ENCODE measurements at regions not wholly inside any gene's neighbourhood (a gene's known extent, or its start where the extent isn't known, plus 50 kb on each side); places are given as distances from the start of the nearest gene placed in this dataset.

- Mint-ChIP-seq H3K4me3 (no peak overlapping the region), H3K36me3 (ENCODE audit: low read depth) (no peaks in the 10 kb centered on the region), H3K27ac (no peak overlapping the region), H3K9me3 (ENCODE audit: low read depth) (no peaks in the 10 kb centered on the region), H3K27me3 (no peaks in the 10 kb centered on the region), H3K4me1 (no peaks in the 10 kb centered on the region)
- DNase-seq (no peak), ATAC-seq (no peak)
- intact Hi-C loops (cut with DNase I, micrococcal nuclease), result no loop called here
- CTCF ChIA-PET, result no interaction called here
- POLR2A ChIA-PET, result no interaction called here
These were observed 100.0 kb downstream of the CCDC34 start for GRCh38 chr11:27263046-27263445.

DNA sequence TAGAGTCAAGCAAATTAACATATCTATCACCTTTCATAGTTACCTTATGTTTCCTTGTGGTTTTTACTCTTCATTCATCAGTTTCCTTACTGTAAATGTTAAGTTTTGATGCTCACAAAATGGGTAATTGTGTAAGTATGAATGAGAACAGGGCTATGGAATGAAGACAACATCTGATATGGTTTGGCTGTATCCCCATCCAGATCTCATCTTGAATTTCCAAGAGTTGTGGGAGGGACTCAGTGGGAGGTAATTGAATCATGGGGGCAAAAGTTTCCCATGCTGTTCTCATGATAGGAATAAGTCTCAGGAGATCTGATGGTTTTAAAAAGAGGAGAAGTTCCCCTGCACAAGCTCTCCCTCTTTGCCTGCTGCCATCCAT is 107.6 kb downstream of the CCDC34 start:
- ChIA-PET POLR2A (no interaction called here), CTCF (no interaction called here)
- intact Hi-C loops (cut with DNase I, micrococcal nuclease), result no loop called here
- Mint-ChIP-seq H3K27ac (no peak overlapping the region), H3K4me1 (no peaks in the 10 kb centered on the region), H3K36me3 (ENCODE audit: low read depth) (no peaks in the 10 kb centered on the region), H3K4me3 (no peak overlapping the region), H3K9me3 (ENCODE audit: low read depth) (no peaks in the 10 kb centered on the region), H3K27me3 (peaks cover 24% of the 10 kb centered on the region)
- DNase-seq (no peak), ATAC-seq (no peak)

DNA sequence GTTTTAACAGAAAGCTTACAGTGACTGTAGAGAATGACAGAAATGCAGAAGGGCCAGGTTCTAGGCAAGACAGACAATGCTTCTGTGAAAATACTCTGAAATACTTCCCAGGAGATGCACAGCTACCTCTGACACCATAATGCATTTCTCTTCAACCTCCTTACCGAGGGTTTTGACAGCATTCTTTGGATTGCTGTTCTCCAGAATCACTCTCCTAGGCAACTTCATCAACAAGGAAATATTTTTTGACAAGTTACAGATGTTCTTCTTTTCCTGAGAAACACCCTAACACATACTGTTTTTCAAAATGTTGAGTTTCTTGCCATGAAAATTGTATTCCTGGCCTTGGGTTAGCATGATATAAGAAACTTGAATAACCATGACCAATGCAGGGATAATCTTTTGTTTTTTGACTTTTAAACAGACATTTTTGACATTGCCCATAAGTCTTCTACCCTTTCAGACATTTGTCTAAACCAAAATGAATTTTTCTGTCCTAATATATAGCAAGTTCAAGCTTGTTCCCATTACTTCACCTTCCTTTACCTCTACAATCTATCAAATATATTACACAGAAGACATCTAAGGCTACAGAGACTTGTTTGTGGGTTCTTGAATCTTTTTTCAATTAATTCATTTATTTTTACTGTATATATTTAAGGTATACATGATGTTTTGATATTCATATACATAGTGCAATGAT is 108.1 kb downstream of the CCDC34 start:
- H3K4me3 Mint-ChIP-seq, result no peak overlapping the region
- CTCF ChIA-PET, result interaction anchor here (0.8 kb wide), 1 partner anchor 29 kb away, joined by 3 read pairs; no protein-coding TSS in a partner anchor
- no peak for ATAC-seq
- H3K27ac Mint-ChIP-seq, result no peak overlapping the region
- no peak for DNase-seq
- intact Hi-C loops (cut with DNase I, micrococcal nuclease), result no loop called here
- peaks cover 25% of the 10 kb centered on the region for H3K27me3 Mint-ChIP-seq
- H3K9me3 Mint-ChIP-seq (ENCODE audit: low read depth), result no peaks in the 10 kb centered on the region
- H3K4me1 Mint-ChIP-seq, result no peaks in the 10 kb centered on the region
- POLR2A ChIA-PET, result no interaction called here
- no peaks in the 10 kb centered on the region for H3K36me3 Mint-ChIP-seq (ENCODE audit: low read depth)

GRCh38 chr11:27253224-27253623 is 109.8 kb downstream of the CCDC34 start:
- peaks cover 25% of the 10 kb centered on the region for H3K27me3 Mint-ChIP-seq
- no peak overlapping the region for H3K4me3 Mint-ChIP-seq
- CTCF ChIA-PET, result no interaction called here
- H3K9me3 Mint-ChIP-seq (ENCODE audit: low read depth), result no peaks in the 10 kb centered on the region
- no peak for DNase-seq
- no peak for ATAC-seq
- H3K4me1 Mint-ChIP-seq, result no peaks in the 10 kb centered on the region
- intact Hi-C loops (cut with DNase I, micrococcal nuclease), result no loop called here
- H3K36me3 Mint-ChIP-seq (ENCODE audit: low read depth), result no peaks in the 10 kb centered on the region
- H3K27ac Mint-ChIP-seq, result no peak overlapping the region
- POLR2A ChIA-PET, result no interaction called here

GRCh38 chr11:27250867-27251665 is 111.9 kb downstream of the CCDC34 start:
- DNase-seq (no peak), ATAC-seq (no peak)
- Mint-ChIP-seq H3K4me3 (no peak overlapping the region), H3K27me3 (peaks cover 12% of the 10 kb centered on the region), H3K27ac (no peak overlapping the region), H3K9me3 (ENCODE audit: low read depth) (no peaks in the 10 kb centered on the region), H3K36me3 (ENCODE audit: low read depth) (no peaks in the 10 kb centered on the region), H3K4me1 (no peaks in the 10 kb centered on the region)
- CTCF ChIA-PET, result no interaction called here
- intact Hi-C loops (cut with DNase I, micrococcal nuclease), result no loop called here
- POLR2A ChIA-PET, result no interaction called here

GRCh38 chr11:27248576-27249509 is 114.2 kb downstream of the CCDC34 start:
- ATAC-seq (no peak), DNase-seq (no peak)
- Mint-ChIP-seq H3K27me3 (peaks cover 7% of the 10 kb centered on the region), H3K4me3 (no peak overlapping the region), H3K4me1 (no peaks in the 10 kb centered on the region), H3K9me3 (ENCODE audit: low read depth) (no peaks in the 10 kb centered on the region), H3K36me3 (ENCODE audit: low read depth) (no peaks in the 10 kb centered on the region), H3K27ac (no peak overlapping the region)
- intact Hi-C loops (cut with DNase I, micrococcal nuclease), result no loop called here
- ChIA-PET CTCF (no interaction called here), POLR2A (no interaction called here)

DNA sequence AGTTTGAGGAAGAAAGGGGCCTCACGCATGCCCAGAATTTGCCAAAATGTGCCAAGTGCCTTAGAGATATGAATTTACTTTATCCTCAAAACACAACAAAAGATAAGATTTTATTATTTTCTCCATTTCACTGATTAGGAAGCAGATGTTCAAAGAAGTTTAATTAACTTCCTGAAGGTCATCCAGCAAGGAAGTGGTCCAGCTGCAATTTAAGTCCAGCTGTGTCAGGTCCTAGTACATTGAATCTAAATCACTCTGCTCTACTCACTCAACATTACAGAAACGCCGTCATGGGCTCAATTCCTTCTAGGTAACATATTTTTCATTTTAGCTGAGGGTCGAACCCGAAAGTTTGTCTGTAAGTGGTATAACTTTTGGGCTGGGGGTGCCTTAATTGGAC is 115.4 kb downstream of the CCDC34 start:
- CTCF ChIA-PET, result interaction anchor here (1.2 kb wide), 1 partner anchor 238 kb away, joined by 4 read pairs; no protein-coding TSS in a partner anchor
- H3K4me3 Mint-ChIP-seq, result no peak overlapping the region
- intact Hi-C loops (cut with DNase I, micrococcal nuclease), result no loop called here
- no peaks in the 10 kb centered on the region for H3K9me3 Mint-ChIP-seq (ENCODE audit: low read depth)
- ATAC-seq (no peak), DNase-seq (no peak)
- no peaks in the 10 kb centered on the region for H3K4me1 Mint-ChIP-seq
- H3K27ac Mint-ChIP-seq, result no peak overlapping the region
- POLR2A ChIA-PET, result no interaction called here
- no peaks in the 10 kb centered on the region for H3K36me3 Mint-ChIP-seq (ENCODE audit: low read depth)
- peaks cover 8% of the 10 kb centered on the region for H3K27me3 Mint-ChIP-seq

DNA sequence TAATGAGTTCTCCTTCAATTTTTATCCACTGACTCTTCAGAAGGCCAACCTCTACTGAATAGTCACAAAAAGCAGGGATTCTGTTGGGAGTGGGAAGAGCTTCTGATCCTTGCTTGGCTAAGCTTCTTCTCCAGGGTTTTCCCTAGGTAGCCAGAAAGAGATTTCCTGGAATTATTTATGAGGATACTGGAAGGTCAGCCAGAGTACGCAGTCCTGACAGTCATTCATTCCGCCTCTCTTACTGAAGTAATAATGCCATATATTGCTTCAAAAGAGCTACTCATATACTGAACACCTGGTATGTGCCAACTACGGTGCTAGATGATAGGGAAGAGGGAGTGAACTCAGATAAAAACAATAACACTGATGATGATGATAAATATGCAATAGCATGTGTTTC is 116.1 kb downstream of the CCDC34 start:
- Mint-ChIP-seq H3K27ac (no peak overlapping the region), H3K4me1 (no peaks in the 10 kb centered on the region), H3K27me3 (peaks cover 8% of the 10 kb centered on the region), H3K4me3 (no peak overlapping the region), H3K9me3 (ENCODE audit: low read depth) (no peaks in the 10 kb centered on the region), H3K36me3 (ENCODE audit: low read depth) (no peaks in the 10 kb centered on the region)
- intact Hi-C loops (cut with DNase I, micrococcal nuclease), result no loop called here
- ChIA-PET CTCF (no interaction called here), POLR2A (no interaction called here)
- ATAC-seq (no peak), DNase-seq (no peak)

- Mint-ChIP-seq H3K27me3 (peaks cover 7% of the 10 kb centered on the region), H3K36me3 (ENCODE audit: low read depth) (no peaks in the 10 kb centered on the region), H3K4me1 (no peaks in the 10 kb centered on the region), H3K27ac (no peak overlapping the region), H3K9me3 (ENCODE audit: low read depth) (no peaks in the 10 kb centered on the region), H3K4me3 (no peak overlapping the region)
- no peak for DNase-seq
- CTCF ChIA-PET, result no interaction called here
- POLR2A ChIA-PET, result no interaction called here
- no peak for ATAC-seq
- intact Hi-C loops (cut with DNase I, micrococcal nuclease), result no loop called here
These were observed 118.1 kb downstream of the CCDC34 start for GRCh38 chr11:27244900-27245299.

- H3K27me3 Mint-ChIP-seq, result peaks cover 7% of the 10 kb centered on the region
- H3K36me3 Mint-ChIP-seq (ENCODE audit: low read depth), result no peaks in the 10 kb centered on the region
- no peaks in the 10 kb centered on the region for H3K9me3 Mint-ChIP-seq (ENCODE audit: low read depth)
- intact Hi-C loops (cut with DNase I, micrococcal nuclease), result no loop called here
- CTCF ChIA-PET, result no interaction called here
- ATAC-seq (no peak), DNase-seq (no peak)
- no peaks in the 10 kb centered on the region for H3K4me1 Mint-ChIP-seq
- POLR2A ChIA-PET, result no interaction called here
- no peak overlapping the region for H3K4me3 Mint-ChIP-seq
- H3K27ac Mint-ChIP-seq, result no peak overlapping the region
These were observed 120.4 kb downstream of the CCDC34 start for GRCh38 chr11:27242591-27242990.

- intact Hi-C loops (cut with DNase I, micrococcal nuclease), result no loop called here
- H3K27ac Mint-ChIP-seq, result no peak overlapping the region
- no peaks in the 10 kb centered on the region for H3K9me3 Mint-ChIP-seq (ENCODE audit: low read depth)
- no peak for ATAC-seq
- peaks cover 7% of the 10 kb centered on the region for H3K27me3 Mint-ChIP-seq
- no peaks in the 10 kb centered on the region for H3K36me3 Mint-ChIP-seq (ENCODE audit: low read depth)
- CTCF ChIA-PET, result no interaction called here
- no peak for DNase-seq
- POLR2A ChIA-PET, result no interaction called here
- no peak overlapping the region for H3K4me3 Mint-ChIP-seq
- no peaks in the 10 kb centered on the region for H3K4me1 Mint-ChIP-seq
These were observed 121.5 kb downstream of the CCDC34 start for GRCh38 chr11:27241311-27242122.
